Ascending aorta (tissue), 2 donors: ENCODE measurements at regions not wholly inside any gene's neighbourhood (a gene's known extent, or its start where the extent isn't known, plus 50 kb on each side); places are given as distances from the start of the nearest gene placed in this dataset.
"Not testable (repeated sequence)": the region's sequence is repeated elsewhere in the genome, so short reads cannot be mapped to it uniquely, and the experiment has no call there.

Source experiments
- DNase-seq, 2 donors: peaks; one replicate each; pipeline ENCODE4 v3.0.0-alpha.2; 2019; ENCODE audit warnings: low spot score in 2 of 2
- H3K27ac ChIP-seq, 2 donors: fragments of 200-600 bp; sonication (generic); one replicate each; pipeline ENCODE4 v1.5.1; 2016 to 2017; ENCODE audit warnings: mild to moderate bottlenecking in 1 of 2
- H3K27me3 ChIP-seq: fragments of 200-600 bp; sonication (generic); one replicate; pipeline ENCODE4 v1.5.1; 2017
- H3K36me3 ChIP-seq, 2 donors: fragments of 200-600 bp; sonication (generic); one replicate each; pipeline ENCODE4 v1.5.1; 2016
- H3K4me1 ChIP-seq, 2 donors: fragments of 200-600 bp; sonication (generic); one replicate each; pipeline ENCODE4 v1.5.1; 2016 to 2017; ENCODE audit warnings: mild to moderate bottlenecking in 1 of 2
- H3K4me3 ChIP-seq, 2 donors: fragments of 200-600 bp; sonication (generic); one replicate each; pipeline ENCODE4 v1.5.1; 2016 to 2017; ENCODE audit warnings: mild to moderate bottlenecking in 1 of 2
- H3K9me3 ChIP-seq, 2 donors: fragments of 200-600 bp; sonication (generic); one replicate each; pipeline ENCODE4 v1.5.1; 2016
- CTCF ChIP-seq, 3 experiments: fragments of 200-600 bp in 2 of 3; fragments of 450-650 bp in 1 of 3; sonication (generic) in 2 of 3; IDR thresholded peaks; one replicate each; pipeline ENCODE4 v1.5.1; 2016 to 2019; ENCODE audit warnings: antibody characterized with exemption in 3 of 3, mild to moderate bottlenecking in 1 of 3, moderate library complexity in 1 of 3
- intact Hi-C: fragments of 100-400 bp; cut with DNase I; formaldehyde crosslinking; loops from one replicate; pipeline ENCODE4 v1.15.1; 2023

GRCh38 chr22:19658967-19659804 lies 55.1 kb upstream of the SEPTIN5 start:
- no peak for TF ChIP-seq CTCF (IDR thresholded peaks at IDR 0.05)
- no peak overlapping the region for H3K4me3 ChIP-seq
- peak in 1 of 2 donors; percentile 60 for DNase-seq
- H3K36me3 ChIP-seq = no peaks in the 10 kb centered on the region
- H3K27me3 ChIP-seq = no peaks in the 10 kb centered on the region
- H3K27ac ChIP-seq = no peak overlapping the region
- peaks cover 4 to 9% of the 10 kb centered on the region in 2 donors for H3K4me1 ChIP-seq
- H3K9me3 ChIP-seq = no peaks in the 10 kb centered on the region
- intact Hi-C loops = no loop called here

- Histone ChIP-seq H3K27me3 (no peaks in the 10 kb centered on the region), H3K36me3 (no peaks in the 10 kb centered on the region), H3K4me1 (peaks cover 4 to 9% of the 10 kb centered on the region in 2 donors), H3K4me3 (no peak overlapping the region), H3K27ac (no peak overlapping the region), H3K9me3 (no peaks in the 10 kb centered on the region)
- intact Hi-C loops = no loop called here
- peak in 1 of 2 donors; percentile 34 for DNase-seq
- no peak for TF ChIP-seq CTCF (IDR thresholded peaks at IDR 0.05)
Observed at GRCh38 chr22:19659805-19660345, 54.4 kb upstream of the SEPTIN5 start.

GRCh38 chr22:19660583-19660982 lies 53.7 kb upstream of the SEPTIN5 start:
- H3K27me3 ChIP-seq, H3K4me1 ChIP-seq, H3K36me3 ChIP-seq, intact Hi-C loops, H3K4me3 ChIP-seq, H3K9me3 ChIP-seq, H3K27ac ChIP-seq: not testable (repeated sequence)
- DNase-seq = peak in 1 of 2 donors; percentile 12

- Histone ChIP-seq H3K4me1 (peaks cover 4 to 10% of the 10 kb centered on the region in 2 donors), H3K4me3 (no peak overlapping the region), H3K27me3 (no peaks in the 10 kb centered on the region), H3K27ac (no peak overlapping the region), H3K9me3 (no peaks in the 10 kb centered on the region), H3K36me3 (no peaks in the 10 kb centered on the region)
- TF ChIP-seq CTCF (IDR thresholded peaks at IDR 0.05) = no peak
- no peak for DNase-seq
- intact Hi-C loops = no loop called here
Observed at GRCh38 chr22:19661156-19661555, 53.1 kb upstream of the SEPTIN5 start.

- intact Hi-C loops, H3K36me3 ChIP-seq, H3K9me3 ChIP-seq, H3K27me3 ChIP-seq, H3K4me3 ChIP-seq, H3K27ac ChIP-seq: not testable (repeated sequence)
- H3K4me1 ChIP-seq = peaks cover 4 to 13% of the 10 kb centered on the region in 2 donors
- DNase-seq = peak in 1 of 2 donors; percentile 28
Observed at GRCh38 chr22:19662049-19662684, 52.1 kb upstream of the SEPTIN5 start.

GRCh38 chr22:19663286-19663815 lies 51.0 kb upstream of the SEPTIN5 start:
- no peak for DNase-seq
- Histone ChIP-seq H3K4me1 (peaks cover 4 to 13% of the 10 kb centered on the region in 2 donors), H3K27me3 (no peaks in the 10 kb centered on the region), H3K36me3 (no peaks in the 10 kb centered on the region), H3K27ac (peak overlapping the region in 1 of 2 donors; percentile 16), H3K4me3 (peak overlapping the region in 1 of 2 donors; percentile 11), H3K9me3 (no peaks in the 10 kb centered on the region)
- intact Hi-C loops = no loop called here
- TF ChIP-seq CTCF (IDR thresholded peaks at IDR 0.05) = no peak
